Right atrium auricular region (tissue), 2 donors: ENCODE measurements at regions not wholly inside any gene's neighbourhood (a gene's known extent, or its start where the extent isn't known, plus 50 kb on each side); places are given as distances from the start of the nearest gene placed in this dataset.

Experiments used
- DNase-seq: peaks from one replicate; pipeline ENCODE4 v3.0.0-alpha.2; 2019; ENCODE audit warnings: low spot score
- H3K27ac ChIP-seq, 2 donors: fragments of 200-600 bp; sonication (generic); 1 replicate in 1 of 2; 2 replicates in 1 of 2; pipeline ENCODE4 v1.5.1; 2016 to 2019
- H3K27me3 ChIP-seq, 2 donors: fragments of 200-600 bp; sonication (generic); one replicate each; pipeline versions ENCODE4 v1.5.1 to v1.6.0; 2017 to 2019
- H3K36me3 ChIP-seq: fragments of 200-600 bp; sonication (generic); one replicate; pipeline ENCODE4 v1.5.1; 2016
- H3K4me1 ChIP-seq, 2 donors: fragments of 200-600 bp; sonication (generic); one replicate each; pipeline versions ENCODE4 v1.5.1 to v1.6.0; 2017 to 2019
- H3K4me3 ChIP-seq, 2 donors: fragments of 200-600 bp; sonication (generic); 1 replicate in 1 of 2; 2 replicates in 1 of 2; pipeline ENCODE4 v1.5.1; 2017 to 2019; ENCODE audit warnings: mild to moderate bottlenecking in 1 of 2, moderate library complexity in 1 of 2
- H3K9me3 ChIP-seq, 2 donors: fragments of 200-600 bp; sonication (generic); one replicate each; pipeline ENCODE4 v1.5.1; 2019
- CTCF ChIP-seq, 2 donors: fragments of 200-600 bp; sonication (generic); IDR thresholded peaks; one replicate each; pipeline ENCODE4 v1.5.1; 2019; ENCODE audit warnings: antibody characterized with exemption in 2 of 2

- Histone ChIP-seq H3K4me1 (no peaks in the 10 kb centered on the region), H3K27ac (no peak overlapping the region), H3K9me3 (peaks cover 0 to 6% of the 10 kb centered on the region in 2 donors), H3K4me3 (no peak overlapping the region), H3K36me3 (no peaks in the 10 kb centered on the region), H3K27me3 (no peaks in the 10 kb centered on the region)
- TF ChIP-seq CTCF (IDR thresholded peaks at IDR 0.05), result no peak
- DNase-seq, result no peak
Measured at GRCh38 chr3:31064021-31064420, 169.6 kb upstream of the GADL1 start.

- no peak overlapping the region for H3K27ac ChIP-seq
- no peaks in the 10 kb centered on the region for H3K36me3 ChIP-seq
- DNase-seq, result no peak
- H3K4me3 ChIP-seq, result no peak overlapping the region
- no peaks in the 10 kb centered on the region for H3K27me3 ChIP-seq
- H3K9me3 ChIP-seq, result no peaks in the 10 kb centered on the region
- no peaks in the 10 kb centered on the region for H3K4me1 ChIP-seq
- TF ChIP-seq CTCF (IDR thresholded peaks at IDR 0.05), result no peak
Measured at GRCh38 chr3:31065765-31066164, 171.3 kb upstream of the GADL1 start.

GRCh38 chr3:31067004-31067403, 172.5 kb upstream of the GADL1 start:
- Histone ChIP-seq H3K27me3 (no peaks in the 10 kb centered on the region), H3K4me1 (no peaks in the 10 kb centered on the region), H3K27ac (no peak overlapping the region), H3K36me3 (no peaks in the 10 kb centered on the region), H3K4me3 (no peak overlapping the region), H3K9me3 (peaks cover 0 to 8% of the 10 kb centered on the region in 2 donors)
- no peak for TF ChIP-seq CTCF (IDR thresholded peaks at IDR 0.05)
- DNase-seq, result peak; percentile 62

GRCh38 chr3:31075471-31075870, 181.0 kb upstream of the GADL1 start:
- no peaks in the 10 kb centered on the region for H3K4me1 ChIP-seq
- no peak overlapping the region for H3K27ac ChIP-seq
- no peak for TF ChIP-seq CTCF (IDR thresholded peaks at IDR 0.05)
- no peaks in the 10 kb centered on the region for H3K27me3 ChIP-seq
- no peak overlapping the region for H3K4me3 ChIP-seq
- DNase-seq, result no peak
- no peaks in the 10 kb centered on the region for H3K36me3 ChIP-seq
- H3K9me3 ChIP-seq, result peaks cover 0 to 8% of the 10 kb centered on the region in 2 donors

- Histone ChIP-seq H3K36me3 (no peaks in the 10 kb centered on the region), H3K27me3 (no peaks in the 10 kb centered on the region), H3K27ac (no peak overlapping the region), H3K4me3 (no peak overlapping the region), H3K9me3 (peaks cover 0 to 8% of the 10 kb centered on the region in 2 donors), H3K4me1 (no peaks in the 10 kb centered on the region)
- TF ChIP-seq CTCF (IDR thresholded peaks at IDR 0.05), result no peak
- no peak for DNase-seq
Measured at GRCh38 chr3:31075876-31076275, 181.4 kb upstream of the GADL1 start.

GRCh38 chr3:31077021-31077601, 182.7 kb upstream of the GADL1 start:
- no peak for TF ChIP-seq CTCF (IDR thresholded peaks at IDR 0.05)
- no peak for DNase-seq
- Histone ChIP-seq H3K36me3 (no peaks in the 10 kb centered on the region), H3K27me3 (no peaks in the 10 kb centered on the region), H3K4me3 (no peak overlapping the region), H3K4me1 (no peaks in the 10 kb centered on the region), H3K9me3 (no peaks in the 10 kb centered on the region), H3K27ac (no peak overlapping the region)
